Large intestine (tissue), 3 donors: ENCODE measurements at regions not wholly inside any gene's neighbourhood (a gene's known extent, or its start where the extent isn't known, plus 50 kb on each side); places are given as distances from the start of the nearest gene placed in this dataset.

Experiments
- DNase-seq, 2 donors: peaks; one replicate each; pipeline versions ENCODE4 v3.0.0 to v3.0.0-alpha.2; 2013
- H3K27ac ChIP-seq: one replicate; pipeline ENCODE4 v1.5.1; 2013; ENCODE audit warnings: low read length
- H3K27me3 ChIP-seq: 2 replicates; pipeline ENCODE4 v1.6.1; 2013; ENCODE audit warnings: low read length; ENCODE audit not compliant: control insufficient read depth, insufficient read depth
- H3K36me3 ChIP-seq: 2 replicates; pipeline ENCODE4 v1.6.1; 2013; ENCODE audit warnings: low read length; ENCODE audit not compliant: control insufficient read depth, insufficient read depth
- H3K4me1 ChIP-seq: one replicate; pipeline ENCODE4 v1.6.1; 2013; ENCODE audit warnings: low read length; ENCODE audit not compliant: control insufficient read depth, insufficient read depth
- H3K4me3 ChIP-seq: one replicate; pipeline ENCODE4 v1.5.1; 2013; ENCODE audit warnings: low read length
- H3K9me3 ChIP-seq: one replicate; pipeline ENCODE4 v1.6.1; 2013; ENCODE audit warnings: mild to moderate bottlenecking, low read depth, low read length, moderate library complexity; ENCODE audit not compliant: control insufficient read depth
- WGBS: methylation state at CpG from one replicate; pipeline ENCODE4 v1.1.5; 2013; ENCODE audit warnings: low lambda C conversion rate; ENCODE audit not compliant: insufficient coverage; 5-methylcytosine and 5-hydroxymethylcytosine counted together

DNA sequence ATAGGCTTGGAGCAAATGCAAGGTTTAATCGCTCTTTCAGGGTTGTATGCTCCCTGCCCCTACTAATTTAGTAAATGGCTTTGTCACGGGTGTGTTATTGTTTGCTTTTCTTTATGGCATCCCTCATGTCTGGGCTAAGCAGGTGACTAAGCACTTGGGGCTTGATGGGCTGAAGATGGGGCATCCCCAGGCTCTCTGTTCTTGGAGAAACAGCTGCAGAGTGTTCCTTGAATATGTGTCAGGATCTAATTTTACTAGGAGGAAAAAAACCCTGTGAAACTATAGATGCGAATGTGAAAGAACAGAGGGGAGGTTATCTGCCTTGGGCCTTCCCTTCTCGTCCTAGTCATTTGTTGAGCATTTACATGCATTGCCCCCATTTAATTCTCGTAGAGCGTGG is 94.7 kb upstream of the TAF1B start:
- no peak overlapping the region for H3K4me3 ChIP-seq
- peak in 1 of 2 donors; percentile 63 for DNase-seq
- no peaks in the 10 kb centered on the region for H3K36me3 ChIP-seq
- 100% methylated on average over 2 of the region's 6 CpGs for WGBS
- H3K9me3 ChIP-seq = no peaks in the 10 kb centered on the region
- H3K27ac ChIP-seq = peak overlapping the region; percentile 47
- peaks cover 43% of the 10 kb centered on the region for H3K4me1 ChIP-seq
- no peaks in the 10 kb centered on the region for H3K27me3 ChIP-seq

DNA sequence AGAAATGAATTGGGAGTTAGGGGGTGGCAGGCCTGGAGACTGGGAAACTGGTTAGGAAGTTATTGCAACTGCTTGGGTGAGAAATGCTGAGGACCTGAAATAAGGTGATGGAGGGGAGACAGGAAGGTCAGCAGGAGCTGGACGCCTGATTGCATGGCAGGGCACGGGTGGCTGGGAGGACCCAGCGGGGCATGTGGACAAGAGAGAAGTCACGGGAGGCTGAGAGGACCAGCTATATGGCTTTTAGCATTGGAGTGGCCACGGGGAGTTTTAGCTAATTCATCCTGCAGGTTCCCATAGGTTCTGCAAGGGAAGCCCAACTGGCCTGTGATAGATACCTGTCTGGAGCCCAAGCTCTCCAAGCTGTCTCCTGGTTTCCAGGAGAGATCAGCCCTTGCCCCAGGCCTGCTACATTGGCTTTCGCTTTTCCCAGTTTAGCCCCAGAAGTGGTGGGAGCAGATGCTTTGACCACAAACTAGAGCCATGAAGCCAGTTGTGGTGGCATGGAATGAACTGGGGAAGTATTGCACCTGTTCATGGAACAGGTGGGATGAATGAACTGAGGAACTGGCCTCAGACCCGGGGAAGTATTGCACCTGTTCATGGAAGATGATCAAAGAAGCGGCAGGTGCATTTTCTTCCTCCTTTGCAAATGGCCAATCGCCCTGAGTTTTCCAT is 93.6 kb upstream of the TAF1B start:
- WGBS = no CpG with 5 or more reads among the region's 9 CpGs
- Histone ChIP-seq H3K27ac (no peak overlapping the region), H3K4me1 (peaks cover 44% of the 10 kb centered on the region), H3K36me3 (no peaks in the 10 kb centered on the region), H3K27me3 (no peaks in the 10 kb centered on the region), H3K4me3 (no peak overlapping the region), H3K9me3 (no peaks in the 10 kb centered on the region)
- no peak for DNase-seq

DNA sequence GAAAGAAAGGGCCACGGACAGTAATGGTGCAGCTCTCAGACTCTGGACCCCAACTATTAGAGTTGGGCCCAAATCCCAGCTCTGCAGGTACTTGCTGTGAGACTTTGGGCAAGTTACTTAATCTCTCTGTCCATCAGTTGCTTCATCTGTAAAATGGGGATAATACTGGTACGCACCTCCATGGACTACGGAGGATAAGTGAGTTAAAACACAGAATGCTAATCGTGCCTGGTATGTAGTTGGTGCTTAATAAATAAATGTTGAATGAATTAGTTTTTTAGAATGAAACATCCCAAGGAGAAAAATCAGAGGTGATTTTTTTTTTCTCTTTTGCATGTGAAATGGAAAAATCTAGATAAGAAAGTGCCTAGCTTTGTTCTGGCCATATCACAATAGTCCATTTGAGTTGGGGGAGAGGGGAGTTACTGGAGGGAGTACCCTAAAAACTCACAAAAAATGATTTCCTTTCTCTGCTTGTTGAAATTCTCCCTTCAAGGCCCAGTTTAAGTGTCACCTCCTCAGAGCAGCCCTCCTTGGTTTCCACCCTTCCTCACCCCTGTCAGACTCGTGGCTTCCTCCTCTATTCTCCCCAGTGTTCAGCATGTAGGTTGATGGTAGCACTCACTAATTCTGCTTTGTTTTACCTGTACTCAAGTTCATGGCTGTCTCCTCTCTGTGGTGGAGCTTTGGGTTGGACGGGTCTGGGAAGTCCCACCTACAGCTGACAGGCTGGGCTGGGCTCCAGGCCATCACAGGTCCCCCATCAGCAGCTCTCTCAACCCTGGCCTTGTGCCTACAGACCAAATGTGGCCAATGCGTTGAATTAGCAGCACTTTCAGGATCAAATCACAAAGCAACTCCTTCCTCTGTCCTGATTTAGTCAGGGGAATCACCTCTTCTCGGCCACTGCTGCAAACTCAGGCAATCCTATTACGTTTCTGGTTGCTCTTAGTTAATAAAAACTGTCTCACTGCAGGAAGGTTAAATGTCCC is 92.8 kb upstream of the TAF1B start:
- H3K27me3 ChIP-seq = no peaks in the 10 kb centered on the region

DNA sequence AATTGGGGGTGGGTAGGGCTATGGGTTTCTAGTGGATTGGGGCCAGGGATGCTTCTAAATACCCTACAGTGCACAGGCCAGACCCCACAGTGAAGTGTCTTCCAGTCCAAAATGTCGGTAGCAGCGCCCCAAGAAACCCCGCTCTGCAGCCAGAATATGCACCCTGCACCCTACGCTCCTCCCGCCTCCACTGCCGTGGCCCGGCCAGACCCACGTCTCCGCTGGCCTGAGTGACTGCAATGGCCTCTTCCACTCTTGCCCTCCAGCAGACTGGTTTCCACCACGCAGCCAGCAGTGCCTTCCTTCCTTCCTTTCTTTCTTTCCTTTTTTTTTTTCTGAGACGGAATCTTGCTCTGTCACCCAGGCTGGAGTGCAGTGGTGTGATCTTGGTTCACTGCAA is 91.4 kb upstream of the TAF1B start:
- no peak for DNase-seq
- WGBS = 94% methylated on average over 6 of the region's 11 CpGs
- Histone ChIP-seq H3K27ac (no peak overlapping the region), H3K36me3 (no peaks in the 10 kb centered on the region), H3K9me3 (no peaks in the 10 kb centered on the region), H3K4me1 (peaks cover 37% of the 10 kb centered on the region), H3K27me3 (no peaks in the 10 kb centered on the region), H3K4me3 (no peak overlapping the region)

More for the DNA sequence above, 92.8 kb upstream of the TAF1B start:
- Histone ChIP-seq H3K36me3 (no peaks in the 10 kb centered on the region), H3K4me3 (no peak overlapping the region), H3K27ac (no peak overlapping the region), H3K4me1 (peaks cover 37% of the 10 kb centered on the region), H3K9me3 (no peaks in the 10 kb centered on the region)
- no peak for DNase-seq
- 95% methylated on average over 3 of the region's 9 CpGs for WGBS

DNA sequence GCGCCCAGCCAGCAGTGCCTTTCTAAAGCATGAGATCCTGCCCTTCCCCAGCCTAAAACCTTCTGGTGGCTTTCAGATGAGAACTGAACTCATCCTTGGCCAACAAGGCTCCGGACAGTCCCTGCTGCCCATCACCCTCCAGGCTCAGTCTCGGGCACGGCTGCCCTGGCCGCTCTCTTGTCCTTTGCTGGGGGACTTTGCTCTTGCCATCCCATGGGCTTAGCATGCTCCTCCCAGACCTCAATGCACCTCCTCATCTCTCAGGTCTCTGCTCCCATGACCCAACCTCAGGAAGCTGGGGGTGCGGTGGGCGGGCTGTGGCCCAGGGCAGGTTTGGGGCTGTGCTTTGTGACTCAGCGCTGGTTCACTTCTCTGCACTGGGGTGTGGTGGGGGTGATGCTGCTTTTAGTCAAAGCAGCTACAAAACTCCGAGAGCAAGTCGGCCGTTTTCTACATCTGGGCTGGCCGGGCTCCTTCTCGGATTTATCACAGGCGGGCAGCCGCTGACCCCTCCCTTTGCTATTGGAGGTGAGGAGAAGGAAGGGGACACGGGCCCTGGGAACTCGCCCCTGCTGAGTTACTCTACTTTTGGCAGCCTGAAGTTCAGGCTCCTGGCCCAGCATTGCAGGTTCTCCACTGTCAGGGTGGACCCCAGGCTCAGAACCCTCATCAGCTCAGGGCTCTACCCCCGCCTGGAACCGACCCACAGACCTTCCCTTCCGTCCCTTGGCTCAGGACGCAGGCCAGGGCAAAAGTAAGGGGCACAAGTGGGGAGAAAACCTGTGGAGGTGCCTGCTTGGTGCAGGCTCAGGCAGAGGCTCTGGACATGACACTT is 90.6 kb upstream of the TAF1B start:
- H3K27ac ChIP-seq = no peak overlapping the region
- DNase-seq = no peak
- peaks cover under 1% of the 10 kb centered on the region for H3K27me3 ChIP-seq
- no peaks in the 10 kb centered on the region for H3K9me3 ChIP-seq
- no peak overlapping the region for H3K4me3 ChIP-seq
- no CpG with 5 or more reads among the region's 21 CpGs for WGBS
- H3K36me3 ChIP-seq = no peaks in the 10 kb centered on the region
- peaks cover 41% of the 10 kb centered on the region for H3K4me1 ChIP-seq

DNA sequence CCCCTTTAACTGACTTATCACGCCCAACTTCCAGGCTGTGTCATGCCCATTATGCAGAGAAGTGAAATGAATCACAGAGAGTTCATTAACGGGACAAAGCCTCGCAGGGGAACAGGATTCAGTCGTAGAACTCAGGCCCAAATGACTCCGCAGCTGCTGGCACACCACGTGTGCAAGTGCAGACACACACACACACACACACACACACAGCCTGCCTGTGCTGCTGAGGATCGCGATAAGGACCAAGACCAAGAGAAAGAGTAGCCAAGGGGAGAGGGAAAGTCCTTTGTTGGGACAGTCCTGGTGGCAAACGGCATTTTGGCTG is 90.0 kb upstream of the TAF1B start:
- H3K27ac ChIP-seq = no peak overlapping the region
- peak in 1 of 2 donors; percentile 68 for DNase-seq

DNA sequence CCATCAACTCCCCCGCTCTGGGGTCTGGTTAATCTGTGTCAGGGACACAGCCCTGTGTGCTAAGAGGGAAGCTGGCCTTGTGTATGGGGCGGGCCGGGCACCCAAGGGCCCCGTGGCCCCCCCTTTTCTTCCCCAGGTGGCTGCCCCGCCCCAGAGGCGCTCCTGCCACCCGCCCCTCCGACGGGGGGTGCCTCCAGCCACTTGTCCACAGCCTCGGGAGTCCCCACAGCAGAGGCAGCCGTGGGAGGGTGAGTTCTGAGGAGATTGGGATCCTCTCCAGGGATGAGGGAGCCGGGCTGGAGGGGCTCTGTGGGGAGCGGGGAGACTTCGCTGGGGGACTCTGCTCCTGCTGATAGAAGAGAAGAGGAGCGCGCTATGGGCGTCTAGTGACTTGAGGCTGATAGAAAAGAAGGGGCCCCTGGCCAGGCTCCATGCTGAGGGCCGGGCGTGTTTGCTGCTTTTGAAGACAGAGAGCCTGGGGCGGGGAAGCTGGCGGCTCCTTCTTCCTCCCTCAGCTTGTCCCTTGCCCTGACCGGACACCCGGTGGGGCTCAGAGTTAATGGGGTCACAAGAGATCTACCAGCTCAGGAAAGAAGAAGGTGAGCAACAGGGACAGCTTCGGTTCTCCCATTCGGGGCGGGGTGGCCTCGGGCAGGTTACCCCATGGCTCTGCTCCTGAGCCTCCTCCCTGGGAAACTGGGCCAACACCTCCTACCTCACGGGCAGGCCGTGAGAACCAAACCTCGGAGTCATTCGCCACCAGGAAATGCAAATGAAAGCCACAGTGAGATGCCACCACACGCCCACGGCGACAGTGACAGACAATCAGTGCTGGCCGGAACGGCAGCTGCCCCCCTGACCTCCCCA is 89.4 kb upstream of the TAF1B start:
- Histone ChIP-seq H3K9me3 (no peaks in the 10 kb centered on the region), H3K4me3 (peak overlapping the region; percentile 15), H3K36me3 (no peaks in the 10 kb centered on the region), H3K27me3 (peaks cover 3% of the 10 kb centered on the region), H3K27ac (no peak overlapping the region), H3K4me1 (peaks cover 37% of the 10 kb centered on the region)
- no CpG with 5 or more reads among the region's 36 CpGs for WGBS
- DNase-seq = peak in 1 of 2 donors; percentile 46

More for the DNA sequence above, 90.0 kb upstream of the TAF1B start:
- no peaks in the 10 kb centered on the region for H3K36me3 ChIP-seq
- H3K4me3 ChIP-seq = no peak overlapping the region
- no CpG with 5 or more reads among the region's 9 CpGs for WGBS
- no peaks in the 10 kb centered on the region for H3K9me3 ChIP-seq
- peaks cover 42% of the 10 kb centered on the region for H3K4me1 ChIP-seq
- H3K27me3 ChIP-seq = peaks cover 3% of the 10 kb centered on the region

DNA sequence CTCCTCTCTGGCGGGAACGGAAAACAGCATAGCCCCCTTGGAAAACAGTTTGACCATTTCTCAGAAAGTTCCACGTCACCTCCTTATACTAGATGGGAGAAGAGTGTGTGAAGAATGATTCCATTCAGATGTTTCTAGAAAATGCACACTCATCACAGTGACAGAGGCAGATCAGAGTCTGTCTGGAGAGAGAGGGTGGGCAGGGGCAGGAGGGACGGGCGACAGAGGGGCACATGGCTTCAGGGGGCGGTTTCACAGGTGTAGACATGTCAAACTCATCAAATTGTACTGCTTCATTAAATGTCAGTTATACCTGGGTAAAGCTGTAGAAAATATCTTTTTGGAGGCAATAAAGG is 88.8 kb upstream of the TAF1B start:
- no peak overlapping the region for H3K4me3 ChIP-seq

DNA sequence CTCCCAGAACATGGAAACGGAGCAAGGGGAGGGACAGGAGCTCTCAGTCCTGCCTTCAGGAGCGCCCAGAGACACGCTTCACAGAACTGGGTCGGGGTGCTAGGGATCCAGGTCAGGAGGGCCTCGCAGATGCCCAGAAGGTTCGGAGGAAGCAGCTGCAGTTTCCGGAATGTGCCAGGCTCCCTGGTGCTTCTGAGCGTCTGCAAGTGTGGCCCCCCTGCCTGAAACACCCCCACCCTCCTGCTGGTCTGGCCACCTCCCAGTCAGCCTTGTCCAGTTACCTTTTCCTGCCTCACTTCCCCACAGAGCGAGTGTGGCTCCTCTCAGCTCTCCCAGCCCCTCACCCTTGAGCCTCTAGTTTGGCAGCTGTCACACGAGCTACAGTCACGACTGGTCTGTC is 88.3 kb upstream of the TAF1B start:
- Histone ChIP-seq H3K27ac (no peak overlapping the region), H3K36me3 (no peaks in the 10 kb centered on the region), H3K4me3 (no peak overlapping the region), H3K9me3 (no peaks in the 10 kb centered on the region), H3K27me3 (peaks cover 3% of the 10 kb centered on the region), H3K4me1 (peaks cover 32% of the 10 kb centered on the region)
- no CpG with 5 or more reads among the region's 11 CpGs for WGBS
- no peak for DNase-seq

More for the DNA sequence above, 88.8 kb upstream of the TAF1B start:
- peaks cover 3% of the 10 kb centered on the region for H3K27me3 ChIP-seq
- no peak for DNase-seq
- no peak overlapping the region for H3K27ac ChIP-seq
- no CpG with 5 or more reads among the region's 6 CpGs for WGBS
- peaks cover 32% of the 10 kb centered on the region for H3K4me1 ChIP-seq
- H3K36me3 ChIP-seq = no peaks in the 10 kb centered on the region
- H3K9me3 ChIP-seq = no peaks in the 10 kb centered on the region
